ENCODE measurements at regions not wholly inside any gene's neighbourhood (a gene's known extent, or its start where the extent isn't known, plus 50 kb on each side); places are given as distances from the start of the nearest gene placed in this dataset.

- TF ChIP-seq CTCF (IDR thresholded peaks at IDR 0.05; ENCODE audit: low read depth, low read length, poor library complexity, severe bottlenecking) (no peak), EZH2phosphoT487 (IDR thresholded peaks at IDR 0.05; ENCODE audit: borderline replicate concordance, low read length) (no peak)
- Histone ChIP-seq H3K4me3 (ENCODE audit: low read length) (no peak overlapping the region), H3K27ac (ENCODE audit: low read depth, low read length) (no peak overlapping the region), H4K20me1 (ENCODE audit: control insufficient read depth, insufficient read depth, low read depth, low read length) (no peaks in the 10 kb centered on the region), H3K4me2 (ENCODE audit: low read length) (no peak overlapping the region), H3K9me2 (replicated peaks; ENCODE audit: control insufficient read depth, low read length) (no peaks in the 10 kb centered on the region), H3K27me3 (ENCODE audit: control insufficient read depth, low read length) (no peaks in the 10 kb centered on the region), H3K36me3 (ENCODE audit: control insufficient read depth, low read length) (no peaks in the 10 kb centered on the region), H3K79me2 (ENCODE audit: control insufficient read depth, low read length) (no peaks in the 10 kb centered on the region), H3F3A (ENCODE audit: control insufficient read depth, insufficient read depth) (no peaks in the 10 kb centered on the region), H3K9me3 (ENCODE audit: control insufficient read depth, insufficient read depth, low read length) (no peaks in the 10 kb centered on the region), H3K4me1 (ENCODE audit: control insufficient read depth, low read length) (no peaks in the 10 kb centered on the region)
Measured at GRCh38 chr15:95132774-95133173, 901.4 kb downstream of the MCTP2 start.

DNA sequence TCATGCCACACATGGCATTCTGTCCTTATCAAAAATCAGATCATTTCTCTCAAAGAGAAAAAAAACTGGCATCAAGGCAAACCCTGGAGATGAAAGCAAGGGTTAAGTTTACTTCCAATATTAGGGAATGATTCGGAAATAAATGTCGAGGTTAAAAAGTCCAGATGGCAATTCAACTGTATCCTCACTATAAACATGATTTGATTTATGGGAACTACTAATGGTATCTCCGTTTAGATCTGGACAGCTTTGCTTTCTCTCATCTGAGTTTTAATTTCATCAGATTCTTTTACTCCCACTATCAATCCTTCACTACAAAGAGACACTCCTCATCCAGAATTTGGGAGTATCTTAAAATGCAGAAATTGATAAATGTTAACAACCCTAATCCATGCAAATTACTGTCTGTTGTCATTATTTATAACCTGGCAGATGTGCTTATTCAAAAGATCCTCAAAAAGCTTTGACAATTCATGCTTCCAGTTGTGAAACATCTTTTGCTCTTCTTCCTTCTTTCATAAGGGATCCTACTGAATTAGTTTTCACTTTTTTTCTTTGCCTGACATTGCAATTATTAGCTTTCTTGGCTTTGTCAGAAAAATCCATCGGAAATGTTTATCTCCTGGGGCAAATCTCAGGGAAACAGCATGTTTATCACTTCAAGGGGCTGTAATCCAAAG is 903.2 kb downstream of the MCTP2 start:
- Histone ChIP-seq H3K4me2 (ENCODE audit: low read length) (no peak overlapping the region), H3K36me3 (ENCODE audit: control insufficient read depth, low read length) (no peaks in the 10 kb centered on the region), H3K4me3 (ENCODE audit: low read length) (no peak overlapping the region), H3F3A (ENCODE audit: control insufficient read depth, insufficient read depth) (no peaks in the 10 kb centered on the region), H3K27me3 (ENCODE audit: control insufficient read depth, low read length) (no peaks in the 10 kb centered on the region), H3K79me2 (ENCODE audit: control insufficient read depth, low read length) (no peaks in the 10 kb centered on the region), H3K27ac (ENCODE audit: low read depth, low read length) (no peak overlapping the region), H4K20me1 (ENCODE audit: control insufficient read depth, insufficient read depth, low read depth, low read length) (no peaks in the 10 kb centered on the region), H3K4me1 (ENCODE audit: control insufficient read depth, low read length) (no peaks in the 10 kb centered on the region), H3K9me3 (ENCODE audit: control insufficient read depth, insufficient read depth, low read length) (no peaks in the 10 kb centered on the region), H3K9me2 (replicated peaks; ENCODE audit: control insufficient read depth, low read length) (no peaks in the 10 kb centered on the region)
- TF ChIP-seq CTCF (IDR thresholded peaks at IDR 0.05; ENCODE audit: low read depth, low read length, poor library complexity, severe bottlenecking) (no peak), EZH2phosphoT487 (IDR thresholded peaks at IDR 0.05; ENCODE audit: borderline replicate concordance, low read length) (no peak)

DNA sequence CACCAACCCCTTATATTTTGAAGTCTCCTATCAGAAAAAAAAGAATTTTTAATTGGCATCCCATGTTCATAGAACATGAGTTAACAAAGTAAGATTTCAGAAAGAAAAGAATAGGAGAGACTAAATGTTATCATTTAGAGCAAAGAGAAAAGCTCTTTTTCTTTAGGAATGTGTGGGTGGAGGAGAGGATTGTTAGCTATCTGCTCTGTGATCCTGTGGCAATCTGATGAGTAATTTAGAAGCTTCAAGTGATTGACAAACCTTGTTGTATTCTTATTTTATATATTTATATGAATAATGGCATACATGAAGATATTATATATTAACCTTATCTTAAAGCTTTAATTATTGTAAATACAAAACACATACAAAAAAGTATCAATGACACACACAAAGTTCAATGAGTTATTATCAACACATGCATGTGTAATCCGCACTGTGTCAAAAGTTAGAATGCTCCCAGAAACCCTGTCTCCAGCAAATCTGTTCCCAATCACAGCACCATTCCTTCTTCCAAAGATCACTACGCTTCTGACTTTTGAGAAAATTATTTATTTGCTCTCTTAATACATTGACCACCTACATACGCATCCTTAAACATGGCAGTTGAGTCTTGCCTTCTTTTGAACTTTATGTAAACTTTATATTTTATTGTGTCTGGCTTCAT is 907.4 kb downstream of the MCTP2 start:
- H3K79me2 ChIP-seq (ENCODE audit: control insufficient read depth, low read length): no peaks in the 10 kb centered on the region
- H3K4me3 ChIP-seq (ENCODE audit: low read length): no peak overlapping the region
- H3K9me2 ChIP-seq (replicated peaks; ENCODE audit: control insufficient read depth, low read length): no peaks in the 10 kb centered on the region
- no peaks in the 10 kb centered on the region for H3K27me3 ChIP-seq (ENCODE audit: control insufficient read depth, low read length)
- TF ChIP-seq EZH2phosphoT487 (IDR thresholded peaks at IDR 0.05; ENCODE audit: borderline replicate concordance, low read length) (no peak), CTCF (IDR thresholded peaks at IDR 0.05; ENCODE audit: low read depth, low read length, poor library complexity, severe bottlenecking) (no peak)
- no peaks in the 10 kb centered on the region for H3K4me1 ChIP-seq (ENCODE audit: control insufficient read depth, low read length)
- H3K4me2 ChIP-seq (ENCODE audit: low read length): no peak overlapping the region
- H3K9me3 ChIP-seq (ENCODE audit: control insufficient read depth, insufficient read depth, low read length): no peaks in the 10 kb centered on the region
- no peaks in the 10 kb centered on the region for H4K20me1 ChIP-seq (ENCODE audit: control insufficient read depth, insufficient read depth, low read depth, low read length)
- no peaks in the 10 kb centered on the region for H3K36me3 ChIP-seq (ENCODE audit: control insufficient read depth, low read length)
- no peaks in the 10 kb centered on the region for H3F3A ChIP-seq (ENCODE audit: control insufficient read depth, insufficient read depth)
- H3K27ac ChIP-seq (ENCODE audit: low read depth, low read length): no peak overlapping the region

Data from DOHH2 (cell line).